Caco-2 (cell line): ENCODE measurements at regions not wholly inside any gene's neighbourhood (a gene's known extent, or its start where the extent isn't known, plus 50 kb on each side); places are given as distances from the start of the nearest gene placed in this dataset.

Experiments
- BruUV-seq: library from RNA; stranded (reverse); fragments of 400-500 nt; replicated peaks from 2 replicates; lab custom pipeline; 2021; lab: Mats Ljungman, UMichigan
- CTCF ChIA-PET: fragments of 300-600 bp; sonication (Branson Sonifier 250); formaldehyde crosslinking; loops from one replicate; lab custom pipeline; 2022; ENCODE audit warnings: antibody characterized with exemption; lab: Charles Lee
- POLR2A ChIA-PET: fragments of 300-600 bp; sonication (Branson Sonifier 250); formaldehyde crosslinking; loops from one replicate; lab custom pipeline; 2022; ENCODE audit warnings: antibody characterized with exemption; lab: Charles Lee
- DNase-seq, 2 experiments: peaks; one replicate each; pipeline versions ENCODE4 v3.0.0 to v3.0.0-alpha.2; 2020 to 2022
- H3K27me3 ChIP-seq: replicated peaks from 2 replicates; pipeline ENCODE4 v1.6.0; 2011; ENCODE audit warnings: low read length; ENCODE audit not compliant: control insufficient read depth, insufficient read depth
- H3K36me3 ChIP-seq: 2 replicates; pipeline ENCODE4 v1.5.1; 2011; ENCODE audit warnings: low read length; ENCODE audit not compliant: control insufficient read depth, insufficient read depth
- H3K4me1 ChIP-seq: fragments of 250-450 bp; sonication (Bioruptor Pico); 2 replicates; pipeline ENCODE4 v1.5.1; 2020; ENCODE audit warnings: mild to moderate bottlenecking
- H3K4me3 ChIP-seq: 2 replicates; pipeline ENCODE4 v1.5.1; 2011; ENCODE audit warnings: low read depth, mild to moderate bottlenecking, control low read depth, low read length
- H3K9me3 ChIP-seq: fragments of 250-450 bp; sonication (Bioruptor Pico); 2 replicates; pipeline ENCODE4 v1.5.1; 2020; ENCODE audit warnings: mild to moderate bottlenecking, moderate library complexity
- H3K27ac Mint-ChIP-seq: one replicate; pipeline ENCODE4 v1.8.0; 2022; ENCODE audit warnings: mixed read lengths; ENCODE audit not compliant: unreplicated experiment
- H3K27me3 Mint-ChIP-seq: one replicate; pipeline ENCODE4 v1.8.0; 2022; ENCODE audit warnings: mixed read lengths; ENCODE audit not compliant: insufficient read depth, unreplicated experiment
- H3K36me3 Mint-ChIP-seq: one replicate; pipeline ENCODE4 v1.8.0; 2022; ENCODE audit warnings: mild to moderate bottlenecking, mixed read lengths; ENCODE audit not compliant: insufficient read depth, unreplicated experiment
- H3K4me1 Mint-ChIP-seq: one replicate; pipeline ENCODE4 v1.8.0; 2022; ENCODE audit warnings: low read depth, mixed read lengths; ENCODE audit not compliant: unreplicated experiment
- H3K4me3 Mint-ChIP-seq: one replicate; pipeline ENCODE4 v1.8.0; 2022; ENCODE audit warnings: mild to moderate bottlenecking, moderate library complexity, mixed read lengths; ENCODE audit not compliant: unreplicated experiment
- H3K9me3 Mint-ChIP-seq: one replicate; pipeline ENCODE4 v1.8.0; 2022; ENCODE audit warnings: mixed read lengths; ENCODE audit not compliant: unreplicated experiment
- intact Hi-C: fragments of 100-400 bp; cut with micrococcal nuclease; formaldehyde crosslinking; loops from one replicate; pipeline ENCODE4 v1.10.0; 2022; ENCODE audit not compliant: unreplicated experiment
- TF ChIP-seq, protein P1 (sequence below), 2 experiments: fragments of 200-600 bp in 1 of 2; IDR thresholded peaks; 1 replicate in 1 of 2; 2 replicates in 1 of 2; pipeline versions ENCODE4 v1.5.1 to v1.8.0; 2011 to 2022; ENCODE audit warnings: antibody characterized with exemption in 1 of 2, control low read depth in 1 of 2, inconsistent platforms in 1 of 2, low read depth in 1 of 2, low read length in 1 of 2, mild to moderate bottlenecking in 1 of 2, moderate library complexity in 1 of 2; ENCODE audit not compliant: insufficient read depth in 1 of 2, severe bottlenecking in 1 of 2, unreplicated experiment in 1 of 2

DNA sequence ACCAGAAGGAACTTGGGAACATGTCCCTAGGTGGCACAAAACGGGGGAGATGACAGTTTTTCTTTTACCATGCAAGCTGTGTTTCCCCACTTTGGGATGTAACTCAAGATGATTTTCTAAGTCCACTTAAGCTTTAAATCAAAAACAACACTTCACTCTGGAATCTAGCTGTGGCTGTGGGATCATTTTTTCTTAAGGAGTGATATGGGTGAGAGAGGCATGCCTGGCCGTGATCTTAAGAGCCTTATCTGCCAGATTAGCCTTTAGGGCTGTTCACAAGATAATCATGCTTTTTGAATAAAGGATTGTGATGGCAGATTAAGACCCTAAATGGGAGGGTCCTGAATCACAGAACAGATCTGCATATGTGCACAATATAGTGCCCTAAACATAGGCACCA is 384.8 kb upstream of the SEMA6D start:
- H3K4me1 Mint-ChIP-seq, result peaks cover 13% of the 10 kb centered on the region
- no peaks in the 10 kb centered on the region for H3K27me3 Mint-ChIP-seq
- BruUV-seq, result no TSS peak

DNA sequence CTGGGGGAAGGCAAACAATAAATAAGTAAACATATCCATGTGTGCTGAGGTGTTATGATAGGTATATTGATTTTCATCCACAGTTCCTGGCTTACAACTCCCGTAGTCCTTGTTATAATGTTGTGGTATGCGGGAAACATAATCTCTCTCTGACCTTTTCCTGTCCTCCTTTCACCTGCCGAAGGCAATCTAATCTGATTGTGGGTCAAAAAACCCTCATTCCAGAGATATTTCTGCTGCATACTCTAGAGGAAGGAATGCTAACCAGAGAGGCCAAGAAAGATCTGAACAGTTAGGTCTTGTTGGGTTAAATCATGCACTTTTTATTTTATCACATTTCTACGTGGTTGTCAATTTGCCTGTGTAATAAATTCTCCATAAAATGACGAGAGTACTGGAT is 383.6 kb upstream of the SEMA6D start:
- H3K27me3 ChIP-seq, result no peaks in the 10 kb centered on the region; the same call in 1 of the 2 replicates
- peaks cover 35% of the 10 kb centered on the region for H3K4me1 ChIP-seq
- TF ChIP-seq, protein P1, sequence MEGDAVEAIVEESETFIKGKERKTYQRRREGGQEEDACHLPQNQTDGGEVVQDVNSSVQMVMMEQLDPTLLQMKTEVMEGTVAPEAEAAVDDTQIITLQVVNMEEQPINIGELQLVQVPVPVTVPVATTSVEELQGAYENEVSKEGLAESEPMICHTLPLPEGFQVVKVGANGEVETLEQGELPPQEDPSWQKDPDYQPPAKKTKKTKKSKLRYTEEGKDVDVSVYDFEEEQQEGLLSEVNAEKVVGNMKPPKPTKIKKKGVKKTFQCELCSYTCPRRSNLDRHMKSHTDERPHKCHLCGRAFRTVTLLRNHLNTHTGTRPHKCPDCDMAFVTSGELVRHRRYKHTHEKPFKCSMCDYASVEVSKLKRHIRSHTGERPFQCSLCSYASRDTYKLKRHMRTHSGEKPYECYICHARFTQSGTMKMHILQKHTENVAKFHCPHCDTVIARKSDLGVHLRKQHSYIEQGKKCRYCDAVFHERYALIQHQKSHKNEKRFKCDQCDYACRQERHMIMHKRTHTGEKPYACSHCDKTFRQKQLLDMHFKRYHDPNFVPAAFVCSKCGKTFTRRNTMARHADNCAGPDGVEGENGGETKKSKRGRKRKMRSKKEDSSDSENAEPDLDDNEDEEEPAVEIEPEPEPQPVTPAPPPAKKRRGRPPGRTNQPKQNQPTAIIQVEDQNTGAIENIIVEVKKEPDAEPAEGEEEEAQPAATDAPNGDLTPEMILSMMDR (IDR thresholded peaks at IDR 0.05; ENCODE audit: insufficient read depth in 1 of 2, low read depth in 1 of 2, low read length in 1 of 2, severe bottlenecking in 1 of 2, unreplicated experiment in 1 of 2), result no peak
- BruUV-seq, result no TSS peak
- Mint-ChIP-seq H3K27me3 (no peaks in the 10 kb centered on the region), H3K4me3 (no peak overlapping the region), H3K27ac (no peak overlapping the region), H3K4me1 (peaks cover 13% of the 10 kb centered on the region), H3K9me3 (peaks cover 37% of the 10 kb centered on the region), H3K36me3 (no peaks in the 10 kb centered on the region)
- ChIA-PET POLR2A (no interaction called here), CTCF (no interaction called here)
- no peaks in the 10 kb centered on the region for H3K36me3 ChIP-seq
- no peak overlapping the region for H3K4me3 ChIP-seq
- peaks cover 10% of the 10 kb centered on the region for H3K9me3 ChIP-seq
- intact Hi-C loops, result loop anchor here (10.0 kb wide), 1 partner anchor 109 kb away; no protein-coding TSS in a partner anchor
- peak; percentile 8 to 39 for DNase-seq

More for the DNA sequence above, 384.8 kb upstream of the SEMA6D start:
- TF ChIP-seq, protein P1 (IDR thresholded peaks at IDR 0.05; ENCODE audit: insufficient read depth in 1 of 2, low read depth in 1 of 2, low read length in 1 of 2, severe bottlenecking in 1 of 2, unreplicated experiment in 1 of 2), result no peak
- no peaks in the 10 kb centered on the region for H3K36me3 ChIP-seq
- H3K9me3 ChIP-seq, result peaks cover 10% of the 10 kb centered on the region
- no peak overlapping the region for H3K27ac Mint-ChIP-seq
- peaks cover 26% of the 10 kb centered on the region for H3K4me1 ChIP-seq
- no peaks in the 10 kb centered on the region; the same call in 1 of the 2 replicates for H3K27me3 ChIP-seq
- DNase-seq, result no peak
- H3K9me3 Mint-ChIP-seq, result peaks cover 32% of the 10 kb centered on the region
- CTCF ChIA-PET, result no interaction called here
- POLR2A ChIA-PET, result no interaction called here
- H3K36me3 Mint-ChIP-seq, result no peaks in the 10 kb centered on the region
- no peak overlapping the region for H3K4me3 ChIP-seq
- intact Hi-C loops, result loop anchor here (10.0 kb wide), 1 partner anchor 108 kb away; no protein-coding TSS in a partner anchor
- no peak overlapping the region for H3K4me3 Mint-ChIP-seq

DNA sequence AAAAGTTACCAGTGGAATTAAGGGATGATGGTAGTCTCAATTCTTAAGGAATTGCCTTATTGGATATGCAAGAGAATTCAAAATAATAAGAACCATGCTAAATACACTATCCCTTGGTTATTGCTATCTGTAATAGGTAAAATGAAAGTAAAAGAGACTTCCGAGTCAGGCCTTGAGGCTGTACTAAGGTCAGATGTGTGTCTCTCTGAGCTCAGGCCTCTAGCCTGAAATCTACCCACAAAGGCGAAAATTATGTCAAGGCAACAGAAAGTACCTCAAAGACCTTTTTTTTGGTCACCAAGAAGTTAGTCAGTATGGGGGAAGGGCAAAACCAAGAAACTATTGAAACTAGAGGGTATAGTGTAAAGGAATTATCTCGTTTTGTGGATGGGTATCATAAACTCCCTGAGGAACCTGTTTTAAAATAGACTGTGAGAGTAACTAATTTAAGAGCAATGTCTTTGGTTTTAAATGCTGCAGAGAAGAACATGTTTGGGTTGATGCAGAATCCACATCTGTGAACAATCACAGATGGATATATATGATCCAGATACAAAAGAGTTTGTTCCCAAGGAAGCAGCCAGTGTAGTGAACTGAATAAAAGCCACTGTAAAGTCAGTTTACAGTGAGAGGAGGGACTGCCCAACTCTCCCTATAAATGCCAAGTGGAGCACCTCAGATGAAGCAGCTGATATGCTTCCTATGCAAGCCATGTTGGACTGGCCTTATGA is 382.3 kb upstream of the SEMA6D start:
- Histone ChIP-seq H3K36me3 (no peaks in the 10 kb centered on the region), H3K4me3 (no peak overlapping the region), H3K27me3 (no peaks in the 10 kb centered on the region; the same call in 1 of the 2 replicates), H3K4me1 (peaks cover 46% of the 10 kb centered on the region), H3K9me3 (peaks cover 10% of the 10 kb centered on the region)
- BruUV-seq, result no TSS peak
- TF ChIP-seq, protein P1 (IDR thresholded peaks at IDR 0.05; ENCODE audit: insufficient read depth in 1 of 2, low read depth in 1 of 2, low read length in 1 of 2, severe bottlenecking in 1 of 2, unreplicated experiment in 1 of 2), result no peak
- CTCF ChIA-PET, result no interaction called here
- no peaks in the 10 kb centered on the region for H3K27me3 Mint-ChIP-seq
- POLR2A ChIA-PET, result no interaction called here
- H3K4me1 Mint-ChIP-seq, result peaks cover 22% of the 10 kb centered on the region
- no peaks in the 10 kb centered on the region for H3K36me3 Mint-ChIP-seq
- peaks cover 43% of the 10 kb centered on the region for H3K9me3 Mint-ChIP-seq
- intact Hi-C loops, result loop anchor here (10.0 kb wide), 1 partner anchor 110 kb away; no protein-coding TSS in a partner anchor
- no peak for DNase-seq
- H3K4me3 Mint-ChIP-seq, result no peak overlapping the region
- no peak overlapping the region for H3K27ac Mint-ChIP-seq
